Mammary epithelial cell (primary cell): ENCODE measurements at regions not wholly inside any gene's neighbourhood (a gene's known extent, or its start where the extent isn't known, plus 50 kb on each side); places are given as distances from the start of the nearest gene placed in this dataset.

Experiments used
- CTCF ChIP-seq, 2 donors: IDR thresholded peaks in 1 of 2; conservative IDR thresholded peaks in 1 of 2; 2 replicates each; pipeline ENCODE4 v1.5.1; 2011 to 2012; ENCODE audit warnings: inconsistent platforms in 2 of 2, low read length in 2 of 2, mild to moderate bottlenecking in 2 of 2, control low read depth in 1 of 2, low read depth in 1 of 2; ENCODE audit not compliant: insufficient read depth in 1 of 2; ENCODE audit errors: extremely low read depth in 1 of 2
- EZH2 ChIP-seq: IDR thresholded peaks from 2 replicates; pipeline ENCODE4 v1.6.1; 2012; ENCODE audit warnings: low read length, inconsistent platforms, borderline replicate concordance

GRCh38 chr11:111120161-111120560 is 125.4 kb upstream of the POU2AF2 start:
- TF ChIP-seq CTCF (conservative IDR thresholded peaks at IDR 0.05 in 1 of 2, IDR thresholded peaks at IDR 0.05 in 1 of 2; ENCODE audit: extremely low read depth in 1 of 2, insufficient read depth in 1 of 2, low read depth in 1 of 2, low read length in 2 of 2) (no peak), EZH2 (no peak)
